ENCODE measurements at regions not wholly inside any gene's neighbourhood (a gene's known extent, or its start where the extent isn't known, plus 50 kb on each side); places are given as distances from the start of the nearest gene placed in this dataset.
A peak's percentile ranks its signal among the peaks of the same experiment; 100 is the strongest.
"Not testable (repeated sequence)": the region's sequence is repeated elsewhere in the genome, so short reads cannot be mapped to it uniquely, and the experiment has no call there.

GRCh38 chr5:71343994-71344393 is 111.5 kb upstream of the BDP1 start:
- not testable (repeated sequence) for DNase-seq

- peak; percentile 31 to 77 for DNase-seq
These were observed 82.8 kb upstream of the BDP1 start for GRCh38 chr5:71372601-71373000.

- peak in 1 of 2 experiments; percentile 43 for DNase-seq
These were observed 82.3 kb upstream of the BDP1 start for GRCh38 chr5:71373054-71373734.

GRCh38 chr5:71384204-71384603 is 71.2 kb upstream of the BDP1 start:
- not testable (repeated sequence) for DNase-seq

GRCh38 chr5:71384706-71385105 is 70.7 kb upstream of the BDP1 start:
- DNase-seq: no peak

GRCh38 chr5:71385208-71385607 is 70.2 kb upstream of the BDP1 start:
- not testable (repeated sequence) for DNase-seq

- DNase-seq: peak in 1 of 2 experiments; percentile 31
These were observed 67.3 kb upstream of the BDP1 start for GRCh38 chr5:71388184-71388583.

GRCh38 chr5:71398400-71398799 is 57.1 kb upstream of the BDP1 start:
- DNase-seq: peak in 1 of 2 experiments; percentile 43

GRCh38 chr5:71398859-71399258 is 56.6 kb upstream of the BDP1 start:
- DNase-seq: not testable (repeated sequence)

GRCh38 chr5:71399443-71399842 is 56.0 kb upstream of the BDP1 start:
- not testable (repeated sequence) for DNase-seq

- not testable (repeated sequence) for DNase-seq
These were observed 54.8 kb upstream of the BDP1 start for GRCh38 chr5:71400626-71401025.

- DNase-seq: not testable (repeated sequence)
These were observed 54.3 kb upstream of the BDP1 start for GRCh38 chr5:71401150-71401549.

GRCh38 chr5:71401564-71401963 is 53.9 kb upstream of the BDP1 start:
- DNase-seq: not testable (repeated sequence)

GRCh38 chr5:71404441-71404840 is 51.0 kb upstream of the BDP1 start:
- peak in 1 of 2 experiments; percentile 47 for DNase-seq

GRCh38 chr5:71404936-71405335 is 50.5 kb upstream of the BDP1 start:
- DNase-seq: peak in 1 of 2 experiments; percentile 45

All from NCI-H2081 (cell line).